Right lobe of liver (tissue), 4 donors: ENCODE measurements at regions not wholly inside any gene's neighbourhood (a gene's known extent, or its start where the extent isn't known, plus 50 kb on each side); places are given as distances from the start of the nearest gene placed in this dataset.
"Not testable (repeated sequence)": the region's sequence is repeated elsewhere in the genome, so short reads cannot be mapped to it uniquely, and the experiment has no call there.

Experiments used
- CTCF ChIP-seq, 4 donors: fragments of 200-600 bp in 3 of 4; fragments of 450-650 bp in 1 of 4; IDR thresholded peaks; one replicate each; pipeline versions ENCODE4 v1.5.1 to v1.8.0; 2016 to 2022; ENCODE audit warnings: antibody characterized with exemption in 4 of 4, mild to moderate bottlenecking in 2 of 4
- POLR2A ChIP-seq: fragments of 450-650 bp; IDR thresholded peaks from one replicate; pipeline ENCODE4 v1.6.1; 2017; ENCODE audit warnings: antibody characterized with exemption, mild to moderate bottlenecking
- donor health status: DM: no; HTN: no; CAD: no.
- donor health status: DM: no; HTN: no; CAD: no.
- donor health status: DM: no; HTN: yes; CAD: no.

GRCh38 chr4:49149006-49149975 is 163.2 kb downstream of the CWH43 start:
- not testable (repeated sequence) for TF ChIP-seq CTCF (IDR thresholded peaks at IDR 0.05); POLR2A
